Brain microvascular endothelial cell (primary cell): ENCODE measurements at regions not wholly inside any gene's neighbourhood (a gene's known extent, or its start where the extent isn't known, plus 50 kb on each side); places are given as distances from the start of the nearest gene placed in this dataset.

Experiments used
- DNase-seq: peaks from one replicate; pipeline ENCODE4 v3.0.0-alpha.2; 2020
- H3K27ac ChIP-seq: fragments of 250-450 bp; sonication (Bioruptor Pico); 2 replicates; pipeline ENCODE4 v1.5.1; 2020; ENCODE audit warnings: mild to moderate bottlenecking, moderate library complexity
- H3K27me3 ChIP-seq: fragments of 250-450 bp; sonication (Bioruptor Pico); replicated peaks from 2 replicates; pipeline ENCODE4 v1.5.1; 2020; ENCODE audit warnings: mild to moderate bottlenecking
- H3K36me3 ChIP-seq: fragments of 250-450 bp; sonication (Bioruptor Pico); replicated peaks from 2 replicates; pipeline ENCODE4 v1.5.1; 2020; ENCODE audit warnings: mild to moderate bottlenecking
- H3K4me3 ChIP-seq: 2 replicates; pipeline ENCODE4 v1.5.1; 2011; ENCODE audit warnings: low read depth, mild to moderate bottlenecking, control low read depth, low read length, moderate library complexity
- CTCF ChIP-seq: IDR thresholded peaks from 2 replicates; pipeline ENCODE4 v1.5.1; 2011; ENCODE audit warnings: low read depth, mild to moderate bottlenecking, moderate library complexity, low read length, control low read depth, inconsistent platforms; ENCODE audit errors: missing control alignments
- in situ Hi-C: cut with HindIII; loops from 2 replicates; pipeline ENCODE4 v1.10.0; 2017; ENCODE audit warnings: low sequenced_read_pairs, low pct_ligation_motif_present

- in situ Hi-C loops, result no loop called here
- DNase-seq, result no peak
Measured at GRCh38 chr12:91994208-91994797, 151.3 kb downstream of the BTG1 start.

GRCh38 chr12:91993287-91994017 is 152.2 kb downstream of the BTG1 start:
- no peaks in the 10 kb centered on the region for H3K36me3 ChIP-seq
- no peak overlapping the region for H3K4me3 ChIP-seq
- in situ Hi-C loops, result no loop called here
- DNase-seq, result no peak
- TF ChIP-seq CTCF, result no peak
- no peak overlapping the region for H3K27ac ChIP-seq
- H3K27me3 ChIP-seq, result no peaks in the 10 kb centered on the region

More at GRCh38 chr12:91994208-91994797, 151.3 kb downstream of the BTG1 start:
- TF ChIP-seq CTCF, result no peak
- no peak overlapping the region for H3K4me3 ChIP-seq
- no peak overlapping the region for H3K27ac ChIP-seq
- no peaks in the 10 kb centered on the region for H3K27me3 ChIP-seq
- no peaks in the 10 kb centered on the region for H3K36me3 ChIP-seq

- Histone ChIP-seq H3K27ac (peak overlapping the region; percentile 75), H3K27me3 (no peaks in the 10 kb centered on the region), H3K36me3 (no peaks in the 10 kb centered on the region), H3K4me3 (no peak overlapping the region)
- in situ Hi-C loops, result no loop called here
- no peak for TF ChIP-seq CTCF
- DNase-seq, result no peak
Measured at GRCh38 chr12:91991399-91992187, 154.1 kb downstream of the BTG1 start.

- no peak for TF ChIP-seq CTCF
- peak overlapping the region; percentile 75 for H3K27ac ChIP-seq
- in situ Hi-C loops, result no loop called here
- H3K27me3 ChIP-seq, result no peaks in the 10 kb centered on the region
- no peak for DNase-seq
- H3K4me3 ChIP-seq, result no peak overlapping the region
- no peaks in the 10 kb centered on the region for H3K36me3 ChIP-seq
Measured at GRCh38 chr12:91990525-91990924, 155.1 kb downstream of the BTG1 start.

- no peak overlapping the region for H3K4me3 ChIP-seq
- TF ChIP-seq CTCF, result no peak
- no peak for DNase-seq
- H3K36me3 ChIP-seq, result no peaks in the 10 kb centered on the region
- in situ Hi-C loops, result no loop called here
- H3K27me3 ChIP-seq, result no peaks in the 10 kb centered on the region
- H3K27ac ChIP-seq, result no peak overlapping the region
Measured at GRCh38 chr12:91989143-91989542, 156.5 kb downstream of the BTG1 start.
